Kidney epithelial cell (primary cell): ENCODE measurements at regions not wholly inside any gene's neighbourhood (a gene's known extent, or its start where the extent isn't known, plus 50 kb on each side); places are given as distances from the start of the nearest gene placed in this dataset.

ENCODE experiments used
- DNase-seq: peaks from one replicate; pipeline ENCODE4 v3.0.0-alpha.2; 2010; ENCODE audit warnings: low read depth
- H3K27me3 ChIP-seq: 2 replicates; pipeline ENCODE4 v1.6.0; 2011; ENCODE audit warnings: low read length; ENCODE audit not compliant: control insufficient read depth, insufficient read depth
- H3K36me3 ChIP-seq: 2 replicates; pipeline ENCODE4 v1.5.1; 2011; ENCODE audit warnings: low read length; ENCODE audit not compliant: control insufficient read depth, insufficient read depth
- H3K4me3 ChIP-seq: 2 replicates; pipeline ENCODE4 v1.5.1; 2011; ENCODE audit warnings: low read depth, mild to moderate bottlenecking, control low read depth, low read length
- CTCF ChIP-seq: IDR thresholded peaks from 2 replicates; pipeline ENCODE4 v1.5.1; 2011; ENCODE audit warnings: mild to moderate bottlenecking, moderate library complexity, low read length, control low read depth, inconsistent platforms; ENCODE audit not compliant: insufficient read depth, poor library complexity, severe bottlenecking

- Histone ChIP-seq H3K27me3 (no peaks in the 10 kb centered on the region), H3K36me3 (no peaks in the 10 kb centered on the region), H3K4me3 (no peak overlapping the region)
- DNase-seq: no peak
- TF ChIP-seq CTCF: no peak
These were observed 665.5 kb upstream of the CNTNAP5 start for GRCh38 chr2:123359636-123360035.

- no peak overlapping the region for H3K4me3 ChIP-seq
- no peak for DNase-seq
- no peaks in the 10 kb centered on the region for H3K27me3 ChIP-seq
- TF ChIP-seq CTCF: no peak
- H3K36me3 ChIP-seq: no peaks in the 10 kb centered on the region
These were observed 662.2 kb upstream of the CNTNAP5 start for GRCh38 chr2:123362671-123363440.

GRCh38 chr2:123363826-123364225 lies 661.3 kb upstream of the CNTNAP5 start:
- Histone ChIP-seq H3K27me3 (no peaks in the 10 kb centered on the region), H3K36me3 (no peaks in the 10 kb centered on the region), H3K4me3 (no peak overlapping the region)
- TF ChIP-seq CTCF: no peak
- DNase-seq: no peak

GRCh38 chr2:123364243-123364896 lies 660.7 kb upstream of the CNTNAP5 start:
- TF ChIP-seq CTCF: no peak
- no peaks in the 10 kb centered on the region for H3K36me3 ChIP-seq
- no peak for DNase-seq

GRCh38 chr2:123366239-123366837 lies 658.7 kb upstream of the CNTNAP5 start:
- DNase-seq: no peak
- TF ChIP-seq CTCF: no peak
- Histone ChIP-seq H3K36me3 (no peaks in the 10 kb centered on the region), H3K4me3 (no peak overlapping the region), H3K27me3 (no peaks in the 10 kb centered on the region)

More at GRCh38 chr2:123364243-123364896, 660.7 kb upstream of the CNTNAP5 start:
- Histone ChIP-seq H3K4me3 (no peak overlapping the region), H3K27me3 (no peaks in the 10 kb centered on the region)
